Thyroid gland (tissue), 4 donors: ENCODE measurements at regions not wholly inside any gene's neighbourhood (a gene's known extent, or its start where the extent isn't known, plus 50 kb on each side); places are given as distances from the start of the nearest gene placed in this dataset.

ENCODE experiments used
- POLR2A ChIP-seq, 2 donors: fragments of 450-650 bp; IDR thresholded peaks; one replicate each; pipeline ENCODE4 v1.6.1; 2017; ENCODE audit warnings: antibody characterized with exemption in 2 of 2, mild to moderate bottlenecking in 2 of 2, moderate library complexity in 1 of 2
- TF ChIP-seq, protein P1 (sequence below), 6 experiments: fragments of 200-600 bp in 3 of 6; fragments of 450-650 bp in 3 of 6; sonication (generic) in 3 of 6; IDR thresholded peaks; one replicate each; pipeline ENCODE4 v1.5.1; 2016 to 2019; ENCODE audit warnings: antibody characterized with exemption in 6 of 6, mild to moderate bottlenecking in 2 of 6, inconsistent platforms in 1 of 6, moderate library complexity in 1 of 6

DNA sequence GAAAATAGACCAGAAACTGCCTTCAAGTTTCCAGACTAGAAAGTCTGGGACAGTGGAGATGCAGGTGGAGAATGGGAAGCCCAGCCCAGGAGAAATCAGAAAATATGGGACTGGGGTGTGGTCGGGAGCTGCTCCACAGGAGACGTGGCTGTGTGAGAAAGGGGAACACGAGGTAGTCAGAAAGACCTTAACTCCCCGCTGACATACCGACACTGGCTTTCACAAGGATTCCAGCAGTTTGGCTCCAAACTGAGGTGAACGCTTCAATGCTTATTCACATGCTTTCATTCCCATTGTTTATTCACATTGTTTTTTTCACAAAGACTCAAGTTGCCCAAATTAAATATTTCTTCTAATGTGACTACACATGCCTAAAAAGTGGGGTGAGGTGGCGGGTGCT lies 111.5 kb upstream of the SLCO3A1 start:
- TF ChIP-seq, protein P1, sequence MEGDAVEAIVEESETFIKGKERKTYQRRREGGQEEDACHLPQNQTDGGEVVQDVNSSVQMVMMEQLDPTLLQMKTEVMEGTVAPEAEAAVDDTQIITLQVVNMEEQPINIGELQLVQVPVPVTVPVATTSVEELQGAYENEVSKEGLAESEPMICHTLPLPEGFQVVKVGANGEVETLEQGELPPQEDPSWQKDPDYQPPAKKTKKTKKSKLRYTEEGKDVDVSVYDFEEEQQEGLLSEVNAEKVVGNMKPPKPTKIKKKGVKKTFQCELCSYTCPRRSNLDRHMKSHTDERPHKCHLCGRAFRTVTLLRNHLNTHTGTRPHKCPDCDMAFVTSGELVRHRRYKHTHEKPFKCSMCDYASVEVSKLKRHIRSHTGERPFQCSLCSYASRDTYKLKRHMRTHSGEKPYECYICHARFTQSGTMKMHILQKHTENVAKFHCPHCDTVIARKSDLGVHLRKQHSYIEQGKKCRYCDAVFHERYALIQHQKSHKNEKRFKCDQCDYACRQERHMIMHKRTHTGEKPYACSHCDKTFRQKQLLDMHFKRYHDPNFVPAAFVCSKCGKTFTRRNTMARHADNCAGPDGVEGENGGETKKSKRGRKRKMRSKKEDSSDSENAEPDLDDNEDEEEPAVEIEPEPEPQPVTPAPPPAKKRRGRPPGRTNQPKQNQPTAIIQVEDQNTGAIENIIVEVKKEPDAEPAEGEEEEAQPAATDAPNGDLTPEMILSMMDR (IDR thresholded peaks at IDR 0.05), result no peak
- no peak for TF ChIP-seq POLR2A (IDR thresholded peaks at IDR 0.05)
